ENCODE measurements at regions not wholly inside any gene's neighbourhood (a gene's known extent, or its start where the extent isn't known, plus 50 kb on each side); places are given as distances from the start of the nearest gene placed in this dataset.

GRCh38 chr7:27394871-27395270 is 152.3 kb downstream of the EVX1 start (continued):
- TF ChIP-seq ZFP37 (CRISPR knock-in tag; IDR thresholded peaks at IDR 0.05; ENCODE audit: borderline replicate concordance) (no peak), ZBTB34 (CRISPR knock-in tag; IDR thresholded peaks at IDR 0.05) (no peak), GATAD1 (CRISPR knock-in tag; IDR thresholded peaks at IDR 0.05) (no peak), TSC22D2 (CRISPR knock-in tag; IDR thresholded peaks at IDR 0.05; ENCODE audit: borderline replicate concordance) (no peak)

- Histone ChIP-seq H3K9ac (ENCODE audit: insufficient read depth, low read depth, low read length) (no peak overlapping the region), H3K4me3 (replicated peaks in 1 of 3; ENCODE audit: insufficient read depth in 1 of 3, low read depth in 2 of 3, low read length in 3 of 3) (no peak overlapping the region), H3K27me3 (ENCODE audit: control insufficient read depth in 1 of 2, insufficient read depth in 2 of 2, low read length in 2 of 2) (peaks cover 0 to 5% of the 10 kb centered on the region in 2 experiments; a peak in 1 of 5 replicates), H3K4me2 (ENCODE audit: low read depth, low read length) (no peak overlapping the region), H3K9me3 (ENCODE audit: low read length) (no peaks in the 10 kb centered on the region), H3K27ac (ENCODE audit: extremely low read length, insufficient read depth, low read length) (no peak overlapping the region), H2AFZ (ENCODE audit: low read length) (no peak overlapping the region), H3K79me2 (ENCODE audit: insufficient read depth, low read length) (no peaks in the 10 kb centered on the region), H4K20me1 (ENCODE audit: insufficient read depth, low read length) (no peaks in the 10 kb centered on the region), H3K4me1 (ENCODE audit: insufficient read depth, low read length) (no peaks in the 10 kb centered on the region), H3K36me3 (replicated peaks in 1 of 2; ENCODE audit: control insufficient read depth in 1 of 2, insufficient read depth in 2 of 2, low read length in 2 of 2) (no peaks in the 10 kb centered on the region)
- ATAC-seq (no peak), DNase-seq (ENCODE audit: low spot score) (no peak), FAIRE-seq (no peak)
- in situ Hi-C loops (cut with HindIII; ENCODE audit: extremely low pct_ligation_motif_present, low pct_unique_long_range_greater_than_20kb) (no loop called here), intact Hi-C loops (cut with micrococcal nuclease; ENCODE audit: unreplicated experiment) (no loop called here)
- ChIA-PET POLR2A (no interaction called here), CTCF (ENCODE audit: low intra/inter-chr PET ratio, low total read pairs) (no interaction called here)
- 29% methylated on average over 1 of the region's 3 CpGs for WGBS (ENCODE audit: low lambda C conversion rate)
- BruUV-seq (replicated peaks) = no TSS peak
- TF ChIP-seq FOXK2 (IDR thresholded peaks at IDR 0.05) (no peak), CENPX (CRISPR knock-in tag; IDR thresholded peaks at IDR 0.05) (no peak), TEF (CRISPR knock-in tag; IDR thresholded peaks at IDR 0.05) (no peak), ZNF589 (CRISPR knock-in tag; conservative IDR thresholded peaks at IDR 0.05) (no peak), ZFP91 (CRISPR knock-in tag; IDR thresholded peaks at IDR 0.05; ENCODE audit: borderline replicate concordance) (no peak), ESRRA (CRISPR knock-in tag; IDR thresholded peaks at IDR 0.05; ENCODE audit: low read depth) (no peak), WIZ (CRISPR knock-in tag; IDR thresholded peaks at IDR 0.05) (no peak), DMAP1 (CRISPR knock-in tag; IDR thresholded peaks at IDR 0.05) (no peak), ZHX1 (CRISPR knock-in tag; IDR thresholded peaks at IDR 0.05; ENCODE audit: low read depth) (no peak), FOSL2 (CRISPR knock-in tag; IDR thresholded peaks at IDR 0.05) (no peak)
Observed at GRCh38 chr7:27395626-27396025, 153.0 kb downstream of the EVX1 start.
